Iris pigment epithelial cell (primary cell): ENCODE measurements at regions not wholly inside any gene's neighbourhood (a gene's known extent, or its start where the extent isn't known, plus 50 kb on each side); places are given as distances from the start of the nearest gene placed in this dataset.
"Not testable (repeated sequence)": the region's sequence is repeated elsewhere in the genome, so short reads cannot be mapped to it uniquely, and the experiment has no call there.

Source experiments
- DNase-seq: peaks from one replicate; pipeline ENCODE4 v3.0.0-alpha.2; 2011; ENCODE audit warnings: low read depth

DNA sequence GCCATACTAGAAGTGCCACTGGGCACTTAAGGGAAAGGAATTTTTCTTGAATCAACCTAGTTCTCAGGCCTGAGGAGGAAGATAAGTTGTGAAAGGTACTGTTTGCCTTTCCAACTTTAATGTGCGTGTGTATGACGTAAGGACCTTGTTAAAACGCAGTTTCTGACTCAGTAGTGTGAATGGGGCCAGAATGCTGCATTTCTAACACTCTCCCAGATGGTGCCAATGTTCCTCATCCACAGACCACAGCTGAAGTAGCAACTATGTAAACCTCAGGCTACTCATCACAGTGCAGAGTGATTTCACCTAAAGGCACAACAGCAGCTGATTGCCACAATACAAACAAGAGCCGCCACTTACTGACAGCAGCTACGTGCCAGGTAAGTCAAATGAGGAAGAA lies 103.6 kb downstream of the OTOL1 start:
- DNase-seq = no peak

GRCh38 chr3:161602475-161602874 lies 105.9 kb downstream of the OTOL1 start:
- DNase-seq = no peak

GRCh38 chr3:161602918-161603317 lies 106.3 kb downstream of the OTOL1 start:
- DNase-seq = no peak

DNA sequence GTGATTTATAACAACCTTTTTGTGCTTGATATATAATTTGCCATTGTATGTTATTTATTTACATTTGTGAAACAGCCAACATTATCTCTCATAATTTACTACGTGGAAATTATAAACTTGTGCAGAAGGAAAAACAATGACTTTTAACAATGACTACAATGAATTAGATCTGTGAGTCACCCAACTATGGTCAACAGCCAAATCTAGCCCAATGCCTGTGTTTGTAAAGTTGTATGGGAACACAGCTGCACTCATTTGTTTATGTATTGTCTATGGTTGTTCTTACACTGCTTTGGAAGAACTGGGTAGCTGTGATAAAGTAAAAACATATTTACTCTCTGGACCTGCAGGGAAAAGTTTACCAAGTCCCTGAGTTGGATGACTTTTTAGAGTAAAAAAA lies 110.4 kb downstream of the OTOL1 start:
- no peak for DNase-seq

DNA sequence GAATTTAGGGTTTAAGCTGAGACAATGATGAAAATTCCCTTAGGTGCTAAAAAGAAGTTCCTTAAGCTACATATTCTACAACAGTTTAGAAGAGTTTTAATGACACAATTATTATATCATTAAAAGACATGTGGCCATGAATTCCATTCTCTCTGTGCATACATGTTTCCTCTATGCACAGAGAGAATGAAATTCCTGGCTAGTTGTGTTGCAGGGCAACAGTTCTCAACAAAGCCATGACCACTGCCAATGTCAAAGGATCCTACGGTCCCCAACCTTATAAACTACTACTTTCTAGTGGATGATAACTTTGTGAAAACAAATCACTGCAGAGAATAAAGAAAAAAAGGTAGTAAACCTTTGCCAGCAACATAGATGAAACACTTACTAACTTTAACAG lies 122.7 kb downstream of the OTOL1 start:
- no peak for DNase-seq

GRCh38 chr3:161630794-161631193 lies 134.2 kb downstream of the OTOL1 start:
- no peak for DNase-seq

DNA sequence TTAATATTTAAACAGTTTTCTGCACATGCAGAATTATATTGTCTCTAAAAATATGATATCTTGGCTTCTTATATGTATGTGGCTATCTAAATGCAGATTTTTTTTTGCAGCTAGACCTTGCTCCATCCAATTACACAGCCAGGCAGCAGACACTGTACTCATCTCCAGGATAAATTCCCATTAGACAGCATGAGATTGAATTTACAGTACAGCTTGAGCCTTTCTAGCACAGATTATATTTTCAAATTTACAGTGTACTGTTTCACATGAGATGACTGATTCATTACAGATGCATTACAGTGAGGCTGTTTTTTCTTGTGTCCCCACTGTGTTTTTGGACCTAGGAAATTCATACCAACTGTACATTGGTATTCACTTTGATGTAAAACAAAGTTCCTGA lies 134.9 kb downstream of the OTOL1 start:
- no peak for DNase-seq

DNA sequence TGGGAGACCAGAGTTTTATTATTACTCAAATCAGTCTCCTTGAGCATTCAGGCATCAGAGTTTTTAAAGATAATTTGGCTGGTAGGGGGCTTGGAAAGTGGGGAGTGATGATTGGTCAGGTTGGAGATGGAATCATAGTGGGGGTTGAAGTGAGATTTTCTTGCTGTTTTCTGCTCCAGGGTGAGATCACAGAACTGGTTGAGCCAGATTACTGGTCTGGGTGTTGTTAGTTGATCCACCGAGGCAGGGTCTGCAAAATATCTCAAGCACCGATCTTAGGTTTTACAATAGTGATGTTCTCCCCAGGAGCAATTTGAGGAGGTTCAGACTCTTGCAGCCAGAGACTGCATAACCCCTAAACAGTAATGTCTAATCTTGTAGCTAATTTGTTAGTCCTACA lies 141.0 kb downstream of the OTOL1 start:
- DNase-seq = no peak

DNA sequence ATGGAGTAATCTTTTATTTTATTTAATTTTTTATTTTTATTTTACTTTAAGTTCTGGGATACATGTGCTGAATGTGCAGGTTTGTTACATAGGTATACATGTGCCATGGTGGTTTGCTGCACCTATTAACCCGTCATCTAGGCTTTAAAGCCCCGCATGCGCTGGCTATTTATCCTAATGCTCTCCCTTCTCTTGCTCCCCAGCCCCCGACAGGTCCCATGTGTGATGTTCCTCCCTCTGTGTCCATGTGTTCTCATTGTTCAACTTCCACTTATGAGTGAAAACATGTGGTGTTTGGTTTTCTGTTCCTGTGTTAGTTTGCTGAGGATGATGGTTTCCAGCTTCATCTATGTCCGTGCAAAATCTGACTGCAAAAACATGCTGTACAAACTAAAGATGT lies 142.5 kb downstream of the OTOL1 start:
- DNase-seq = not testable (repeated sequence)

- DNase-seq = no peak
Measured at GRCh38 chr3:161640181-161640580, 143.6 kb downstream of the OTOL1 start.

- DNase-seq = no peak
Measured at GRCh38 chr3:161641287-161641686, 144.7 kb downstream of the OTOL1 start.

DNA sequence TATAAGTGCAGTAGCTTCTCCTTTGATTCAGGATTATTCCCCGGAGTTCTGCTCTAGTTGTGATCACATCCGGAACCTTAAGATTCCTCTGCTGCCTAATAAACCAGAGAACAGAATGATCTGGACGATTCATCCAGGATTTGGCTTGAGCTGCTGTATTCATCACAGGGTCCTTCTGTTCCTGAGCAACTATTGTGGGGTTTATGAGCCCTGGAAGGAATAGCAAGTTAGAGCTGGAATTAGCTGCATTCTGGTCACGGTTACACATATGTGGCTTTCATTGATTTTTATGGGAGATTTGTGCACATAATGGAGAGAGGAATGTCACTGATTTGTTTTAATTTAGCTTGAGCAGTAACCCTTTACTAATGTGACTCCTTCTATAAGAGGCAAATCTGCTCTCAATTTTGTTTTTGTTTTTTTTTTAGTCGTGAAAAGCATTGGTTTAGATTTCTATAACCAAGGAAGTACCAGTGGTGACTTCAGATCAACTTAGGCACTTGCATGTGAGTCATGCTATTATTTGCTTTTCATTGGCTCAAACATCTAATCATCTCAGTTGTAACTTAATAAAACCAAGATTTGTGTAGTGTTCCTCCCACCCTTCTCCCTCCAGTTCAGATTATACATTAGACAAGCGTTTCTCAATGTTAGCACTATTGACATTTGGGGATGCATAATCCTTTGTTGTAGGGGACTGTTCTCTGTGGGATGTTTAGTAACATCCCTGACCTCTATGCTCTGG lies 148.5 kb downstream of the OTOL1 start:
- no peak for DNase-seq

DNA sequence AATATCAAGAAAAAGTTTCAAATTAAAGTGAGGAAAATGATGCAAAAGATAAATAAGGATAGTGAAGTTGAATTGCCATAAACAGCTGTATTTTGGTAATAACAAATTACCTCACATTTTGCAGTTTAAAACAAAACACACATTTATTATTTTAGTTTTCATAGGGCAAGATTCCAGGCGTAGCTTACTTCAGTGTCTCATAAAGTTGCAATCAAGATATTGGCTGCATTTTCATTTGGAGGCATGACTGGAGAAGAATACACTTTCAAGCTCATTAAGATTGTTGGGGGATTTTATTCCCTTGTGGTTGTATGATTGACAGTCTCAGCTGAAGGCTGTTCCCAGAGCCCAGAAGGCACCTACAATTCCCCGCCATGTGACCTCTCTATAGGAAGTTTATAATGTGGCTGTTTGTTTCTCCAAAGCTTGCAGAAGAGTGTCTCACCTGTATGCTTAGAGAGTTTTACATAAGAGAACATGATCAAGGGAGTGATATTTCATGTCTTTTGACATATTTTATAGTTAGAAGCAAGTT lies 151.4 kb downstream of the OTOL1 start:
- no peak for DNase-seq

- DNase-seq = no peak
Measured at GRCh38 chr3:161649900-161650484, 153.4 kb downstream of the OTOL1 start.

GRCh38 chr3:161657786-161658185 lies 161.2 kb downstream of the OTOL1 start:
- DNase-seq = no peak

DNA sequence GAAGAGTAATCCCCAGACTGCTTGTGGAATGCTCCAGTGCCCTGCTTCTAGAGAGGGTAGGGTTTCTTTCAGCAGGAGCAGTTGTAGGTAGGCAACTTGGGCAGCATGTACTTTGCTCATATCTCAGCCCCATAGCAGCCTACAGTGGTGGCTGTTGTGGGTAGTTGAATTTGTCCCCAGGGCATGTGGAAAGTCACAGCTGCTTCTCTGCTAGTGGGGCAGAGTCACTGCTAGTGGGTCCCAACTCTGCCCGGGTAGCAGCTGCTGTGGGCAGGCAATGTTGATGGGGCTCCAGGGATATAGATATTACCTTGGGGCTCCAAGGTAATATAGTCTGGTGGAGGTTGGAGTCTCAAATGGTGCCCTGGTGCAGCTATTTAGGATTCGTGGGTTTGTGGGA lies 174.5 kb downstream of the OTOL1 start:
- DNase-seq = no peak

DNA sequence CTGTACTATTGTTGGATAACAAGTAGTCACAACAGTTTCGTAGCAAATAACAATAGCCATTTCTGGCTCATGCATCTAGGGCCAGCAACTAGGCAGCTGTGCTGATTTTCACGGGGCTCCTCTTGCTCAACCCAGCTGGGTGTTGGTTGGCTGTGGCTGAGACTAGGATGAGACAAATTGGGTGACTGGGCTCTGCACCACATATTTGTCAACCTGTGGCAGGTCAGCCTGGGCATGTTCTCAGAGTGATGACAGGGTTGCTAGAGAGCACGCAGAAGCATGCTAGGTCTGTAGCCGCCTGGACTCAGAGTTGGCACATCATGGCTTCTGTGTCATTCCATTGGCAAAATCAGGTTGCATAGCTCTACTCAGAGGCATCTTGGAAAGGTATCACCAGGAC lies 175.9 kb downstream of the OTOL1 start:
- DNase-seq = no peak

DNA sequence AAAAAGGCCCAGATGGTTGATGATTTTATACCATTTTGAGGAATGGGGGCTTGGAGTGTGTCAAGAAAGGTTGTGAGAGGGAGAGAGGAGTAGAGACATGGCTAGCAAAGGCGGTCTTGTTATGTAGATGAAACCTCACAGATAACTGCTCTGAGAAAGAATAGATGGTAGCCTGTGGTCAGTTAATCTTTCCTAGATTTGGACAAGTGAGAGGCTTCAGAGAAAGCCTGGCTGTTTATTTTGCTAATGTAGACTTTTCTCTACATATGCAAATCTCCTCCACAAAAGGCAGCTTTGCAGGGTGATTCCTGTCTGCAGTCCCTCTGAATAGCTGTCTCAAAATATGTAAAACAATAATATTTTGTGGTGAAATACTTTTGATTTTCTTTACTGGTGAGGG lies 177.3 kb downstream of the OTOL1 start:
- DNase-seq = no peak

GRCh38 chr3:161674402-161674801 lies 177.8 kb downstream of the OTOL1 start:
- no peak for DNase-seq

DNA sequence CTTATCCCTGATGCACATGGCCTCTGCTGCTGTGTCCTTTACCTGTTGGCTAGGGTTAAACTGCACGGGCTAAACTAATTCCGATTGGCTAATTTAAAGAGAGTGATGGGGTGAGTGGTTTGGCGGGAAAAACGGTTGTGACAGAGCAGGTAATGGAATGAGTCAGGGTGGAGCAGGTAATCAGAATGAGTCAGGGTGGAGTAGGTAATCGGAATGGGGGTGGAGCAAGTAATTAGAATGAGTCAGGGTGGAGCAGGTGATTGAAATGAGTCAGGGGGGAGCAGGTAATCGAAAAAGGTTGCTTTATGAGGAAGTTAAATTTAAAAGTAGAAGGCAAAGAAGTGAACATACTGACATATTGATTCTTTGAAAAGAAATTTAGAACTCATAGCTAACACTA lies 185.2 kb downstream of the OTOL1 start:
- DNase-seq = not testable (repeated sequence)

- DNase-seq = no peak
Measured at GRCh38 chr3:161682715-161683114, 186.1 kb downstream of the OTOL1 start.

- no peak for DNase-seq
Measured at GRCh38 chr3:161689584-161690298, 193.1 kb downstream of the OTOL1 start.

GRCh38 chr3:161690299-161690620 lies 193.7 kb downstream of the OTOL1 start:
- no peak for DNase-seq
